ENCODE measurements at regions not wholly inside any gene's neighbourhood (a gene's known extent, or its start where the extent isn't known, plus 50 kb on each side); places are given as distances from the start of the nearest gene placed in this dataset.
"Not testable (repeated sequence)": the region's sequence is repeated elsewhere in the genome, so short reads cannot be mapped to it uniquely, and the experiment has no call there.

GRCh38 chr22:49680819-49681218 lies 146.9 kb downstream of the BRD1 start:
- H3K36me3 ChIP-seq (ENCODE audit: insufficient read depth, low read length); H3K9me3 ChIP-seq (ENCODE audit: low read length); H3K4me3 ChIP-seq (ENCODE audit: low read length); H3K4me1 ChIP-seq (ENCODE audit: insufficient read depth, low read length); H2AFZ ChIP-seq (ENCODE audit: low read depth, low read length): not testable (repeated sequence)
- peaks cover 27% of the 10 kb centered on the region for H3K27me3 ChIP-seq (ENCODE audit: insufficient read depth, low read length)

GRCh38 chr22:49678842-49679170 lies 148.9 kb downstream of the BRD1 start:
- Histone ChIP-seq H3K9me3 (ENCODE audit: low read length) (no peaks in the 10 kb centered on the region), H2AFZ (ENCODE audit: low read depth, low read length) (no peak overlapping the region), H3K36me3 (ENCODE audit: insufficient read depth, low read length) (no peaks in the 10 kb centered on the region), H3K27me3 (ENCODE audit: insufficient read depth, low read length) (peaks cover 33% of the 10 kb centered on the region), H3K4me3 (ENCODE audit: low read length) (no peak overlapping the region), H3K4me1 (ENCODE audit: insufficient read depth, low read length) (peaks cover 6% of the 10 kb centered on the region)

GRCh38 chr22:49678137-49678841 lies 149.4 kb downstream of the BRD1 start:
- Histone ChIP-seq H2AFZ (ENCODE audit: low read depth, low read length) (no peak overlapping the region), H3K4me3 (ENCODE audit: low read length) (no peak overlapping the region), H3K4me1 (ENCODE audit: insufficient read depth, low read length) (peaks cover 6% of the 10 kb centered on the region), H3K36me3 (ENCODE audit: insufficient read depth, low read length) (no peaks in the 10 kb centered on the region), H3K9me3 (ENCODE audit: low read length) (no peaks in the 10 kb centered on the region), H3K27me3 (ENCODE audit: insufficient read depth, low read length) (peaks cover 34% of the 10 kb centered on the region)

GRCh38 chr22:49677495-49677889 lies 150.2 kb downstream of the BRD1 start:
- no peaks in the 10 kb centered on the region for H3K36me3 ChIP-seq (ENCODE audit: insufficient read depth, low read length)
- no peak overlapping the region for H3K4me3 ChIP-seq (ENCODE audit: low read length)
- H3K9me3 ChIP-seq (ENCODE audit: low read length), result no peaks in the 10 kb centered on the region
- H2AFZ ChIP-seq (ENCODE audit: low read depth, low read length), result no peak overlapping the region
- peaks cover 34% of the 10 kb centered on the region for H3K27me3 ChIP-seq (ENCODE audit: insufficient read depth, low read length)
- H3K4me1 ChIP-seq (ENCODE audit: insufficient read depth, low read length), result peaks cover 6% of the 10 kb centered on the region

GRCh38 chr22:49676783-49677494 lies 150.7 kb downstream of the BRD1 start:
- H3K27me3 ChIP-seq (ENCODE audit: insufficient read depth, low read length), result peaks cover 37% of the 10 kb centered on the region
- H3K4me1 ChIP-seq (ENCODE audit: insufficient read depth, low read length), result peaks cover 6% of the 10 kb centered on the region
- no peak overlapping the region for H3K4me3 ChIP-seq (ENCODE audit: low read length)
- no peaks in the 10 kb centered on the region for H3K36me3 ChIP-seq (ENCODE audit: insufficient read depth, low read length)
- no peaks in the 10 kb centered on the region for H3K9me3 ChIP-seq (ENCODE audit: low read length)
- no peak overlapping the region for H2AFZ ChIP-seq (ENCODE audit: low read depth, low read length)

- no peaks in the 10 kb centered on the region for H3K36me3 ChIP-seq (ENCODE audit: insufficient read depth, low read length)
- H3K4me1 ChIP-seq (ENCODE audit: insufficient read depth, low read length), result peaks cover 7% of the 10 kb centered on the region
- H3K27me3 ChIP-seq (ENCODE audit: insufficient read depth, low read length), result peaks cover 44% of the 10 kb centered on the region
- no peaks in the 10 kb centered on the region for H3K9me3 ChIP-seq (ENCODE audit: low read length)
- H2AFZ ChIP-seq (ENCODE audit: low read depth, low read length), result no peak overlapping the region
- no peak overlapping the region for H3K4me3 ChIP-seq (ENCODE audit: low read length)
These were observed 151.4 kb downstream of the BRD1 start for GRCh38 chr22:49676230-49676629.

GRCh38 chr22:49674479-49675050 lies 153.1 kb downstream of the BRD1 start:
- Histone ChIP-seq H3K27me3 (ENCODE audit: insufficient read depth, low read length) (peaks cover 52% of the 10 kb centered on the region), H2AFZ (ENCODE audit: low read depth, low read length) (no peak overlapping the region), H3K4me1 (ENCODE audit: insufficient read depth, low read length) (peaks cover 9% of the 10 kb centered on the region), H3K9me3 (ENCODE audit: low read length) (no peaks in the 10 kb centered on the region), H3K36me3 (ENCODE audit: insufficient read depth, low read length) (no peaks in the 10 kb centered on the region), H3K4me3 (ENCODE audit: low read length) (no peak overlapping the region)

- Histone ChIP-seq H3K27me3 (ENCODE audit: insufficient read depth, low read length) (peaks cover 58% of the 10 kb centered on the region), H2AFZ (ENCODE audit: low read depth, low read length) (no peak overlapping the region), H3K36me3 (ENCODE audit: insufficient read depth, low read length) (no peaks in the 10 kb centered on the region), H3K4me1 (ENCODE audit: insufficient read depth, low read length) (peaks cover 3% of the 10 kb centered on the region), H3K4me3 (ENCODE audit: low read length) (no peak overlapping the region), H3K9me3 (ENCODE audit: low read length) (peaks cover 8% of the 10 kb centered on the region)
These were observed 154.6 kb downstream of the BRD1 start for GRCh38 chr22:49673048-49673447.

GRCh38 chr22:49672014-49672516 lies 155.6 kb downstream of the BRD1 start:
- Histone ChIP-seq H2AFZ (ENCODE audit: low read depth, low read length) (no peak overlapping the region), H3K9me3 (ENCODE audit: low read length) (peaks cover 8% of the 10 kb centered on the region), H3K4me3 (ENCODE audit: low read length) (no peak overlapping the region), H3K4me1 (ENCODE audit: insufficient read depth, low read length) (peaks cover 3% of the 10 kb centered on the region), H3K36me3 (ENCODE audit: insufficient read depth, low read length) (no peaks in the 10 kb centered on the region), H3K27me3 (ENCODE audit: insufficient read depth, low read length) (peaks cover 58% of the 10 kb centered on the region)

GRCh38 chr22:49671331-49672013 lies 156.2 kb downstream of the BRD1 start:
- peaks cover 3% of the 10 kb centered on the region for H3K4me1 ChIP-seq (ENCODE audit: insufficient read depth, low read length)
- H2AFZ ChIP-seq (ENCODE audit: low read depth, low read length), result no peak overlapping the region
- peaks cover 8% of the 10 kb centered on the region for H3K9me3 ChIP-seq (ENCODE audit: low read length)
- peaks cover 56% of the 10 kb centered on the region for H3K27me3 ChIP-seq (ENCODE audit: insufficient read depth, low read length)
- no peaks in the 10 kb centered on the region for H3K36me3 ChIP-seq (ENCODE audit: insufficient read depth, low read length)
- no peak overlapping the region for H3K4me3 ChIP-seq (ENCODE audit: low read length)

GRCh38 chr22:49670456-49671330 lies 157.0 kb downstream of the BRD1 start:
- Histone ChIP-seq H2AFZ (ENCODE audit: low read depth, low read length) (no peak overlapping the region), H3K9me3 (ENCODE audit: low read length) (peaks cover 8% of the 10 kb centered on the region), H3K4me3 (ENCODE audit: low read length) (no peak overlapping the region), H3K36me3 (ENCODE audit: insufficient read depth, low read length) (no peaks in the 10 kb centered on the region), H3K4me1 (ENCODE audit: insufficient read depth, low read length) (peaks cover 3% of the 10 kb centered on the region), H3K27me3 (ENCODE audit: insufficient read depth, low read length) (peaks cover 59% of the 10 kb centered on the region)

GRCh38 chr22:49669969-49670455 lies 157.7 kb downstream of the BRD1 start:
- H2AFZ ChIP-seq (ENCODE audit: low read depth, low read length); H3K36me3 ChIP-seq (ENCODE audit: insufficient read depth, low read length); H3K4me1 ChIP-seq (ENCODE audit: insufficient read depth, low read length); H3K9me3 ChIP-seq (ENCODE audit: low read length); H3K4me3 ChIP-seq (ENCODE audit: low read length): not testable (repeated sequence)
- H3K27me3 ChIP-seq (ENCODE audit: insufficient read depth, low read length), result peaks cover 57% of the 10 kb centered on the region

All from neuron (in vitro differentiated cells).